HepG2 (cell line): ENCODE measurements at regions not wholly inside any gene's neighbourhood (a gene's known extent, or its start where the extent isn't known, plus 50 kb on each side); places are given as distances from the start of the nearest gene placed in this dataset.

Source experiments
- ATAC-seq: fragments of 200-7000 bp; cut with Tn5 transposase; 3 replicates; pipeline ENCODE4 v1.9.1; 2020; ENCODE audit warnings: mild to moderate bottlenecking, moderate library complexity
- BruUV-seq: library from RNA; stranded (reverse); fragments of 400-500 nt; replicated peaks from 2 replicates; lab custom pipeline; 2021; lab: Mats Ljungman, UMichigan
- CTCF ChIA-PET: fragments of 300-600 bp; formaldehyde crosslinking; extraction: SDS; loops from one replicate; lab custom pipeline; 2021; ENCODE audit warnings: low total read pairs, inconsistent platforms, low intra/inter-chr PET ratio; lab: Yijun Ruan, JAX
- POLR2A ChIA-PET: fragments of 350-600 bp; sonication (Branson Sonifier 250); formaldehyde crosslinking; loops from one replicate; lab custom pipeline; 2020; ENCODE audit warnings: antibody characterized with exemption, inconsistent platforms; lab: Yijun Ruan, JAX
- DNase-seq: peaks from one replicate; pipeline ENCODE4 v3.0.0-alpha.2; 2015; ENCODE audit warnings: low spot score
- FAIRE-seq: peaks from 3 replicates; lab custom pipeline; 2011; peaks lifted over from hg19 to GRCh38; lab: Jason Lieb, UNC
- H2AFZ ChIP-seq: one replicate; pipeline ENCODE4 v1.6.1; 2011; ENCODE audit warnings: low read length, inconsistent platforms
- H3K27ac ChIP-seq: fragments of 300-600 bp; 3 replicates; pipeline ENCODE4 v1.8.0; 2011; ENCODE audit warnings: mixed run types, mild to moderate bottlenecking, mixed read lengths, low read length, inconsistent platforms; ENCODE audit not compliant: insufficient read depth; ENCODE audit errors: extremely low read length
- H3K27me3 ChIP-seq, 2 experiments: fragments of 200-600 bp in 1 of 2; 2 replicates in 1 of 2; 3 replicates in 1 of 2; pipeline versions ENCODE4 v1.6.0 to v1.8.0; 2011; ENCODE audit warnings: low read length in 2 of 2, mild to moderate bottlenecking in 2 of 2, moderate library complexity in 2 of 2, inconsistent platforms in 1 of 2; ENCODE audit not compliant: insufficient read depth in 2 of 2, control insufficient read depth in 1 of 2
- H3K36me3 ChIP-seq, 2 experiments: fragments of 200-600 bp in 1 of 2; replicated peaks in 1 of 2; 2 replicates in 1 of 2; 3 replicates in 1 of 2; pipeline versions ENCODE4 v1.5.1 to v1.8.0; 2011; ENCODE audit warnings: low read length in 2 of 2, inconsistent platforms in 1 of 2; ENCODE audit not compliant: insufficient read depth in 2 of 2, control insufficient read depth in 1 of 2
- H3K4me1 ChIP-seq: 2 replicates; pipeline ENCODE4 v1.5.1; 2012; ENCODE audit warnings: low read length, inconsistent platforms; ENCODE audit not compliant: insufficient read depth
- H3K4me2 ChIP-seq: 2 replicates; pipeline ENCODE4 v1.6.0; 2011; ENCODE audit warnings: low read depth, low read length, inconsistent platforms
- H3K4me3 ChIP-seq, 3 experiments: fragments of 200-600 bp in 1 of 3; sonication (generic), shearing (Covaris generic) in 1 of 3; replicated peaks in 1 of 3; 2 replicates each; pipeline ENCODE4 v1.5.1; 2011 to 2016; ENCODE audit warnings: low read length in 3 of 3, inconsistent platforms in 2 of 3, low read depth in 2 of 3, mild to moderate bottlenecking in 2 of 3, control low read depth in 1 of 3, mixed read lengths in 1 of 3; ENCODE audit not compliant: insufficient read depth in 1 of 3
- H3K79me2 ChIP-seq: one replicate; pipeline ENCODE4 v1.6.1; 2011; ENCODE audit warnings: low read length, inconsistent platforms; ENCODE audit not compliant: insufficient read depth
- H3K9ac ChIP-seq: 2 replicates; pipeline ENCODE4 v1.6.0; 2011; ENCODE audit warnings: mild to moderate bottlenecking, low read depth, low read length, inconsistent platforms; ENCODE audit not compliant: insufficient read depth
- H3K9me3 ChIP-seq: 2 replicates; pipeline ENCODE4 v1.5.1; 2012; ENCODE audit warnings: mild to moderate bottlenecking, low read length
- H4K20me1 ChIP-seq: 2 replicates; pipeline ENCODE4 v1.6.0; 2011; ENCODE audit warnings: inconsistent platforms, mild to moderate bottlenecking, low read length, moderate library complexity; ENCODE audit not compliant: insufficient read depth
- HIVEP1 ChIP-seq: sonication (generic); formaldehyde crosslinking; IDR thresholded peaks from 2 replicates; pipeline ENCODE4 v1.4.0; 2020; ENCODE audit warnings: mild to moderate bottlenecking, missing genetic modification reagents
- KAT7 ChIP-seq: IDR thresholded peaks from 2 replicates; pipeline ENCODE4 v1.6.1; 2018; ENCODE audit warnings: borderline replicate concordance, missing compliant biosample characterization
- PITX1 ChIP-seq: sonication (generic); formaldehyde crosslinking; IDR thresholded peaks from 2 replicates; pipeline ENCODE4 v1.5.1; 2020; ENCODE audit warnings: mild to moderate bottlenecking, missing genetic modification reagents
- RARA ChIP-seq: IDR thresholded peaks from 2 replicates; pipeline ENCODE4 v1.6.1; 2016; ENCODE audit warnings: missing genetic modification reagents, missing compliant biosample characterization
- SNRNP70 ChIP-seq: fragments of 200-400 bp; formaldehyde crosslinking; IDR thresholded peaks from 2 replicates; pipeline ENCODE4 v1.6.1; 2017; ENCODE audit warnings: mild to moderate bottlenecking, low read depth, low read length, moderate library complexity
- SUZ12 ChIP-seq: fragments of 150-350 bp; IDR thresholded peaks from 2 replicates; pipeline ENCODE4 v1.6.1; 2014; ENCODE audit warnings: low read depth, low read length
- ZBTB2 ChIP-seq: sonication (generic); formaldehyde crosslinking; IDR thresholded peaks from 2 replicates; pipeline ENCODE4 v1.8.0; 2022; ENCODE audit warnings: low read depth, missing genetic modification reagents
- ZNF12 ChIP-seq: sonication (generic); formaldehyde crosslinking; IDR thresholded peaks from 2 replicates; pipeline ENCODE4 v1.5.0; 2020; ENCODE audit warnings: missing genetic modification reagents
- ZNF333 ChIP-seq: sonication (generic); formaldehyde crosslinking; IDR thresholded peaks from 2 replicates; pipeline ENCODE4 v1.4.0; 2020; ENCODE audit warnings: mild to moderate bottlenecking, missing genetic modification reagents, borderline replicate concordance
- ZNF468 ChIP-seq: sonication (generic); formaldehyde crosslinking; IDR thresholded peaks from 2 replicates; pipeline ENCODE4 v1.8.0; 2022; ENCODE audit warnings: mild to moderate bottlenecking, moderate library complexity, missing genetic modification reagents
- ZNF569 ChIP-seq: sonication (generic); formaldehyde crosslinking; IDR thresholded peaks from 2 replicates; pipeline ENCODE4 v1.5.0; 2020; ENCODE audit warnings: mild to moderate bottlenecking, missing genetic modification reagents, moderate library complexity, borderline replicate concordance
- ZNF580 ChIP-seq: IDR thresholded peaks from 2 replicates; pipeline ENCODE4 v1.6.1; 2016; ENCODE audit warnings: low read depth, borderline replicate concordance
- ZNF83 ChIP-seq: sonication (generic); formaldehyde crosslinking; IDR thresholded peaks from 2 replicates; pipeline ENCODE4 v1.4.0; 2020; ENCODE audit warnings: missing genetic modification reagents, mild to moderate bottlenecking, borderline replicate concordance
- in situ Hi-C: cut with HindIII; loops from 2 replicates; pipeline ENCODE4 v1.10.0; 2017; ENCODE audit warnings: low pct_unique_long_range_greater_than_20kb; ENCODE audit not compliant: extremely low pct_ligation_motif_present
- intact Hi-C: fragments of 100-400 bp; cut with micrococcal nuclease; formaldehyde crosslinking; loops from one replicate; pipeline ENCODE4 v1.10.0; 2022; ENCODE audit not compliant: unreplicated experiment

GRCh38 chrX:79588233-79588632 lies 221.1 kb upstream of the ITM2A start:
- no peak overlapping the region for H3K4me3 ChIP-seq
- ATAC-seq (no peak), FAIRE-seq (no peak), DNase-seq (no peak)
- no TSS peak for BruUV-seq
- H3K4me2 ChIP-seq = no peak overlapping the region
- POLR2A ChIA-PET = no interaction called here
- H3K27me3 ChIP-seq = no peaks in the 10 kb centered on the region
- no peak for TF ChIP-seq KAT7
- no peak for TF ChIP-seq SNRNP70
- no peak for TF ChIP-seq ZNF580 (CRISPR knock-in tag)
- TF ChIP-seq ZNF12 (CRISPR knock-in tag) = no peak
- no peak for TF ChIP-seq PITX1 (CRISPR knock-in tag)
- TF ChIP-seq RARA = no peak
- no peak for TF ChIP-seq ZNF333 (CRISPR knock-in tag)
- TF ChIP-seq ZNF468 (CRISPR knock-in tag) = no peak
- TF ChIP-seq ZNF569 (CRISPR knock-in tag) = no peak
- no peak for TF ChIP-seq ZBTB2 (CRISPR knock-in tag)
- no peak for TF ChIP-seq ZNF83 (CRISPR knock-in tag)
- no peak for TF ChIP-seq SUZ12
- no peak for TF ChIP-seq HIVEP1 (CRISPR knock-in tag)
- H4K20me1 ChIP-seq = no peaks in the 10 kb centered on the region
- H3K79me2 ChIP-seq = no peaks in the 10 kb centered on the region
- H3K9me3 ChIP-seq = no peaks in the 10 kb centered on the region; the same call in 1 of the 2 replicates
- in situ Hi-C loops (no loop called here), intact Hi-C loops (no loop called here)
- CTCF ChIA-PET = no interaction called here
- H3K36me3 ChIP-seq = no peaks in the 10 kb centered on the region
- H3K27ac ChIP-seq = no peak overlapping the region
- H3K4me1 ChIP-seq = no peaks in the 10 kb centered on the region
- H3K9ac ChIP-seq = no peak overlapping the region
- H2AFZ ChIP-seq = no peak overlapping the region
